ENCODE measurements at regions not wholly inside any gene's neighbourhood (a gene's known extent, or its start where the extent isn't known, plus 50 kb on each side); places are given as distances from the start of the nearest gene placed in this dataset.

GRCh38 chr1:30511991-30512913 lies 211.1 kb downstream of the MATN1 start:
- TF ChIP-seq USF2 (IDR thresholded peaks at IDR 0.05; ENCODE audit: borderline replicate concordance, low read depth, low read length) (no peak), CTCF (IDR thresholded peaks at IDR 0.05 in 2 of 3, conservative IDR thresholded peaks at IDR 0.05 in 1 of 3; ENCODE audit: control insufficient read depth in 2 of 3, extremely low read depth in 1 of 3, insufficient read depth in 1 of 3, low read depth in 3 of 3, low read length in 3 of 3) (no peak), JUND (IDR thresholded peaks at IDR 0.05; ENCODE audit: low read depth, low read length) (no peak), FOS (IDR thresholded peaks at IDR 0.05; ENCODE audit: borderline replicate concordance, extremely low read depth, insufficient read length) (no peak), HDGF (IDR thresholded peaks at IDR 0.05) (no peak), CEBPB (IDR thresholded peaks at IDR 0.05; ENCODE audit: borderline replicate concordance in 1 of 2, low read depth in 2 of 2, low read length in 2 of 2) (no peak), FOXM1 (IDR thresholded peaks at IDR 0.05; ENCODE audit: low read depth, low read length) (no peak), ASH2L (IDR thresholded peaks at IDR 0.05; ENCODE audit: borderline replicate concordance, low read depth) (no peak), ATF3 (IDR thresholded peaks at IDR 0.05; ENCODE audit: borderline replicate concordance, extremely low read depth, low read depth, low read length) (no peak), ZBTB4 (CRISPR knock-in tag; IDR thresholded peaks at IDR 0.05) (no peak)
